Esophagus squamous epithelium (tissue), 4 donors: ENCODE measurements at regions not wholly inside any gene's neighbourhood (a gene's known extent, or its start where the extent isn't known, plus 50 kb on each side); places are given as distances from the start of the nearest gene placed in this dataset.

ENCODE experiments used
- CTCF ChIP-seq, 6 experiments: fragments of 450-650 bp in 4 of 6; fragments of 200-600 bp in 2 of 6; sonication (generic) in 2 of 6; IDR thresholded peaks; one replicate each; pipeline ENCODE4 v1.5.1; 2016 to 2019; ENCODE audit warnings: antibody characterized with exemption in 6 of 6, mild to moderate bottlenecking in 4 of 6, moderate library complexity in 4 of 6
- POLR2A ChIP-seq, 4 donors: fragments of 450-650 bp; IDR thresholded peaks; one replicate each; pipeline ENCODE4 v1.6.1; 2017; ENCODE audit warnings: antibody characterized with exemption in 4 of 4, mild to moderate bottlenecking in 4 of 4, moderate library complexity in 3 of 4

GRCh38 chr20:53866794-53867740 lies 203.3 kb downstream of the BCAS1 start:
- TF ChIP-seq CTCF (IDR thresholded peaks at IDR 0.05) (no peak), POLR2A (IDR thresholded peaks at IDR 0.05) (peak in 1 of 4 donors; percentile 8)
